ENCODE measurements at regions not wholly inside any gene's neighbourhood (a gene's known extent, or its start where the extent isn't known, plus 50 kb on each side); places are given as distances from the start of the nearest gene placed in this dataset.

GRCh38 chr10:125350519-125350918, 190.2 kb upstream of the CTBP2 start:
- TF ChIP-seq CTCF (conservative IDR thresholded peaks at IDR 0.05; ENCODE audit: low read length) (no peak), EZH2phosphoT487 (IDR thresholded peaks at IDR 0.05; ENCODE audit: borderline replicate concordance) (no peak)
